ENCODE measurements at regions not wholly inside any gene's neighbourhood (a gene's known extent, or its start where the extent isn't known, plus 50 kb on each side); places are given as distances from the start of the nearest gene placed in this dataset.

- TF ChIP-seq MAF1 (CRISPR knock-in tag; IDR thresholded peaks at IDR 0.05; ENCODE audit: borderline replicate concordance): no peak
- no peak for TF ChIP-seq MBNL3 (CRISPR knock-in tag; conservative IDR thresholded peaks at IDR 0.05)
- TF ChIP-seq MAFG (CRISPR knock-in tag; IDR thresholded peaks at IDR 0.05): no peak
- TF ChIP-seq SMAD9 (CRISPR knock-in tag; IDR thresholded peaks at IDR 0.05): no peak
- TF ChIP-seq, protein P1, sequence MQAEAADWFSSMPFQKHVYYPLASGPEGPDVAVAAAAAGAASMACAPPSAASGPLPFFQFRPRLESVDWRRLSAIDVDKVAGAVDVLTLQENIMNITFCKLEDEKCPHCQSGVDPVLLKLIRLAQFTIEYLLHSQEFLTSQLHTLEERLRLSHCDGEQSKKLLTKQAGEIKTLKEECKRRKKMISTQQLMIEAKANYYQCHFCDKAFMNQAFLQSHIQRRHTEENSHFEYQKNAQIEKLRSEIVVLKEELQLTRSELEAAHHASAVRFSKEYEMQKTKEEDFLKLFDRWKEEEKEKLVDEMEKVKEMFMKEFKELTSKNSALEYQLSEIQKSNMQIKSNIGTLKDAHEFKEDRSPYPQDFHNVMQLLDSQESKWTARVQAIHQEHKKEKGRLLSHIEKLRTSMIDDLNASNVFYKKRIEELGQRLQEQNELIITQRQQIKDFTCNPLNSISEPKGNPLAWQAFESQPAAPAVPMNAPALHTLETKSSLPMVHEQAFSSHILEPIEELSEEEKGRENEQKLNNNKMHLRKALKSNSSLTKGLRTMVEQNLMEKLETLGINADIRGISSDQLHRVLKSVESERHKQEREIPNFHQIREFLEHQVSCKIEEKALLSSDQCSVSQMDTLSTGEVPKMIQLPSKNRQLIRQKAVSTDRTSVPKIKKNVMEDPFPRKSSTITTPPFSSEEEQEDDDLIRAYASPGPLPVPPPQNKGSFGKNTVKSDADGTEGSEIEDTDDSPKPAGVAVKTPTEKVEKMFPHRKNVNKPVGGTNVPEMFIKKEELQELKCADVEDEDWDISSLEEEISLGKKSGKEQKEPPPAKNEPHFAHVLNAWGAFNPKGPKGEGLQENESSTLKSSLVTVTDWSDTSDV (CRISPR knock-in tag; IDR thresholded peaks at IDR 0.05): no peak
- TF ChIP-seq CBX5 (CRISPR knock-in tag; IDR thresholded peaks at IDR 0.05; ENCODE audit: borderline replicate concordance): no peak
- no peak for TF ChIP-seq ZKSCAN5 (CRISPR knock-in tag; IDR thresholded peaks at IDR 0.05)
- TF ChIP-seq DPF2 (CRISPR knock-in tag; IDR thresholded peaks at IDR 0.05; ENCODE audit: borderline replicate concordance, low read depth): no peak
- no peak for TF ChIP-seq GTF2F1 (IDR thresholded peaks at IDR 0.05; ENCODE audit: low read length)
- TF ChIP-seq, protein P2, sequence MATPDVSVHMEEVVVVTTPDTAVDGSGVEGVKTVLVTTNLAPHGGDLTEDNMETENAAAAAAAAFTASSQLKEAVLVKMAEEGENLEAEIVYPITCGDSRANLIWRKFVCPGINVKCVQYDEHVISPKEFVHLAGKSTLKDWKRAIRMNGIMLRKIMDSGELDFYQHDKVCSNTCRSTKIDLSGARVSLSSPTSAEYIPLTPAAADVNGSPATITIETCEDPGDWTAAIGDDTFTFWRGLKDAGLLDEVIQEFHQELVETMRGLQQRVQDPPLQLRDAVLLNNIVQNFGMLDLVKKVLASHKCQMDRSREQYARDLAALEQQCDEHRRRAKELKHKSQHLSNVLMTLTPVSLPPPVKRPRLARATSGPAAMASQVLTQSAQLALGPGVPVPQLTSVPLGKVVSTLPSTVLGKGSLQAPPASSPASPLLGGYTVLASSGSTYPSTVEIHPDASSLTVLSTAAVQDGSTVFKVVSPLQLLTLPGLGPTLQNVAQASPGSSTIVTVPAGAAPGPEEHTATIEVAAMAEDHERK (CRISPR knock-in tag; IDR thresholded peaks at IDR 0.05; ENCODE audit: low read depth): no peak
- no peak overlapping the region for H3K4me2 ChIP-seq (ENCODE audit: low read depth, low read length)
- no TSS peak for BruUV-seq (replicated peaks)
- FAIRE-seq (no peak), ATAC-seq (no peak), DNase-seq (ENCODE audit: low spot score) (no peak)
- H3K79me2 ChIP-seq (ENCODE audit: insufficient read depth, low read length): no peaks in the 10 kb centered on the region
- CTCF ChIA-PET (ENCODE audit: low intra/inter-chr PET ratio, low total read pairs): no interaction called here
- POLR2A ChIA-PET: no interaction called here
- no peaks in the 10 kb centered on the region for H3K4me1 ChIP-seq (ENCODE audit: insufficient read depth, low read length)
- no peaks in the 10 kb centered on the region; a peak in 1 of 5 replicates for H3K27me3 ChIP-seq (ENCODE audit: control insufficient read depth in 1 of 2, insufficient read depth in 2 of 2, low read length in 2 of 2)
- H3K27ac ChIP-seq (ENCODE audit: extremely low read length, insufficient read depth, low read length): no peak overlapping the region
- no peaks in the 10 kb centered on the region for H3K9me3 ChIP-seq (ENCODE audit: low read length)
- intact Hi-C loops (cut with micrococcal nuclease; ENCODE audit: unreplicated experiment): no loop called here
- H2AFZ ChIP-seq (ENCODE audit: low read length): no peak overlapping the region
- H3K4me3 ChIP-seq (replicated peaks in 1 of 3; ENCODE audit: insufficient read depth in 1 of 3, low read depth in 2 of 3, low read length in 3 of 3): no peak overlapping the region
- WGBS (ENCODE audit: low lambda C conversion rate): 2% methylated on average over 8 of the region's 8 CpGs
- H3K9ac ChIP-seq (ENCODE audit: insufficient read depth, low read depth, low read length): no peak overlapping the region
- H3K36me3 ChIP-seq (replicated peaks in 1 of 2; ENCODE audit: control insufficient read depth in 1 of 2, insufficient read depth in 2 of 2, low read length in 2 of 2): no peaks in the 10 kb centered on the region
- no peaks in the 10 kb centered on the region for H4K20me1 ChIP-seq (ENCODE audit: insufficient read depth, low read length)
- in situ Hi-C loops (cut with HindIII; ENCODE audit: extremely low pct_ligation_motif_present, low pct_unique_long_range_greater_than_20kb): no loop called here
Observed at GRCh38 chr4:187149229-187149945, 425.7 kb upstream of the FAT1 start.
